HEK293 (cell line): ENCODE measurements at regions not wholly inside any gene's neighbourhood (a gene's known extent, or its start where the extent isn't known, plus 50 kb on each side); places are given as distances from the start of the nearest gene placed in this dataset.

Experiments
- CTCF ChIA-PET: fragments of 350-600 bp; formaldehyde crosslinking; extraction: SDS; loops from one replicate; lab custom pipeline; 2021; ENCODE audit warnings: antibody characterized with exemption; lab: Yijun Ruan, JAX
- POLR2A ChIA-PET: fragments of 300-600 bp; formaldehyde crosslinking; extraction: SDS; loops from one replicate; lab custom pipeline; 2020; ENCODE audit warnings: antibody characterized with exemption, inconsistent platforms; lab: Yijun Ruan, JAX
- H3K27ac ChIP-seq: fragments of 200-500 bp; sonication (Bioruptor generic); 2 replicates; pipeline ENCODE4 v1.5.1; 2014; ENCODE audit warnings: low read depth, low read length, control low read depth, inconsistent platforms; ENCODE audit errors: extremely low read depth
- H3K36me3 ChIP-seq, 2 experiments: fragments of 200-500 bp in 1 of 2; sonication (Bioruptor generic) in 1 of 2; 1 replicate in 1 of 2; 2 replicates in 1 of 2; pipeline ENCODE4 v1.5.1; 2014 to 2017; ENCODE audit warnings: inconsistent platforms in 2 of 2, low read length in 2 of 2; ENCODE audit not compliant: control insufficient read depth in 2 of 2, insufficient read depth in 1 of 2
- H3K4me1 ChIP-seq: fragments of 200-500 bp; sonication (Bioruptor generic); 2 replicates; pipeline ENCODE4 v1.5.1; 2014; ENCODE audit warnings: mild to moderate bottlenecking, low read length, inconsistent platforms; ENCODE audit not compliant: control insufficient read depth, insufficient read depth
- H3K4me3 ChIP-seq: 2 replicates; pipeline ENCODE4 v1.5.1; 2011; ENCODE audit warnings: low read depth, mild to moderate bottlenecking, control low read depth, low read length, moderate library complexity
- H3K9me3 ChIP-seq: fragments of 200-500 bp; sonication (Bioruptor generic); 2 replicates; pipeline ENCODE4 v1.5.1; 2014; ENCODE audit warnings: low read depth, low read length, inconsistent platforms; ENCODE audit not compliant: control insufficient read depth, insufficient read depth
- GLIS2 ChIP-seq: fragments of 450-650 bp; formaldehyde crosslinking; IDR thresholded peaks from 2 replicates; pipeline ENCODE4 v1.5.1; 2016; ENCODE audit warnings: missing biosample characterization, missing genetic modification characterization
- REPIN1 ChIP-seq: fragments of 450-650 bp; formaldehyde crosslinking; IDR thresholded peaks from 2 replicates; pipeline ENCODE4 v1.5.1; 2017; ENCODE audit warnings: missing biosample characterization, missing genetic modification characterization, low read depth
- SETDB1 ChIP-seq: IDR thresholded peaks from one replicate; pipeline ENCODE4 v1.6.1; 2017; ENCODE audit warnings: mild to moderate bottlenecking, low read length, moderate library complexity, mixed read lengths; ENCODE audit not compliant: insufficient read length
- ZBTB8A ChIP-seq: fragments of 450-650 bp; formaldehyde crosslinking; IDR thresholded peaks from 2 replicates; pipeline ENCODE4 v1.5.1; 2016; ENCODE audit warnings: missing biosample characterization, missing genetic modification characterization
- ZFP69B ChIP-seq: fragments of 450-650 bp; formaldehyde crosslinking; IDR thresholded peaks from 2 replicates; pipeline ENCODE4 v1.5.1; 2016; ENCODE audit warnings: missing biosample characterization, missing genetic modification characterization
- ZNF211 ChIP-seq: fragments of 450-650 bp; formaldehyde crosslinking; IDR thresholded peaks from 2 replicates; pipeline ENCODE4 v1.5.1; 2016; ENCODE audit warnings: low read depth, missing biosample characterization, missing genetic modification characterization
- ZNF596 ChIP-seq: fragments of 450-650 bp; IDR thresholded peaks from 2 replicates; pipeline ENCODE4 v1.5.0; 2018; ENCODE audit warnings: missing biosample characterization, mild to moderate bottlenecking, missing genetic modification characterization, moderate library complexity
- ZNF610 ChIP-seq: fragments of 450-650 bp; formaldehyde crosslinking; IDR thresholded peaks from 2 replicates; pipeline ENCODE4 v1.5.1; 2016; ENCODE audit warnings: missing biosample characterization, missing genetic modification characterization, borderline replicate concordance
- ZNF654 ChIP-seq: fragments of 450-650 bp; formaldehyde crosslinking; IDR thresholded peaks from 2 replicates; pipeline ENCODE4 v1.5.1; 2016; ENCODE audit warnings: low read depth, missing biosample characterization, missing genetic modification characterization
- ZNF701 ChIP-seq: fragments of 450-650 bp; formaldehyde crosslinking; IDR thresholded peaks from 2 replicates; pipeline ENCODE4 v1.5.1; 2016; ENCODE audit warnings: missing biosample characterization, missing genetic modification characterization
- ZNF776 ChIP-seq: fragments of 450-650 bp; formaldehyde crosslinking; IDR thresholded peaks from 2 replicates; pipeline ENCODE4 v1.5.0; 2017; ENCODE audit warnings: missing biosample characterization, missing genetic modification characterization, borderline replicate concordance
- TF ChIP-seq, protein P1 (sequence below): fragments of 450-650 bp; formaldehyde crosslinking; IDR thresholded peaks from 2 replicates; pipeline ENCODE4 v1.5.1; 2016; ENCODE audit warnings: missing biosample characterization, missing genetic modification characterization
- TF ChIP-seq, protein P2 (sequence below): fragments of 450-650 bp; formaldehyde crosslinking; IDR thresholded peaks from 2 replicates; pipeline ENCODE4 v1.5.0; 2017; ENCODE audit warnings: missing biosample characterization, missing genetic modification characterization, borderline replicate concordance
- TF ChIP-seq, protein P3 (sequence below): IDR thresholded peaks from 2 replicates; pipeline ENCODE4 v1.6.1; 2011; ENCODE audit warnings: mild to moderate bottlenecking, low read depth, low read length, borderline replicate concordance
- TF ChIP-seq, protein P4 (sequence below): fragments of 450-650 bp; formaldehyde crosslinking; IDR thresholded peaks from 2 replicates; pipeline ENCODE4 v1.5.1; 2016; ENCODE audit warnings: missing biosample characterization, missing genetic modification characterization
- TF ChIP-seq, protein P5 (sequence below): fragments of 450-650 bp; formaldehyde crosslinking; IDR thresholded peaks from 2 replicates; pipeline ENCODE4 v1.5.1; 2016; ENCODE audit warnings: missing biosample characterization, missing genetic modification characterization
- TF ChIP-seq, protein P6 (sequence below): fragments of 450-650 bp; formaldehyde crosslinking; IDR thresholded peaks from 2 replicates; pipeline ENCODE4 v1.5.1; 2016; ENCODE audit warnings: missing biosample characterization, missing genetic modification characterization

DNA sequence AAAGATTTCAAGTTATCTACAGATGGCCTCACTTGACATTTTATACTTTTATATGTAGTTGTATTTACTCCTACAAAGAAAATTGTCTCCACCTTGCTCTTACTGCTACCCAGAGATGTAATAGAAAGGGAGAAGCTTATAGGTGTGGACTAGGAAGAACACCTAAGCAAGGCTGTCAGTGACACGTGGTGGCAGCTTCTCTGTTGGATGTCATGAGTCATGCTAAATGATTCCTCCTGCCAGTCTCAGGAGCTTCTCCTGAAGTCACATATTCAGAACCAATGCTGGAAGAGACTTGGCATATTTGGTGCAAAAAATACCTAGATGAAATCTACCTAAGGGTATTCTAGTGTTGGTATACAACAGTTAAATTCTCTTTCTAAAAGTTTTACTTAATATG, 184.7 kb downstream of the LRRC3B start:
- no peaks in the 10 kb centered on the region for H3K4me1 ChIP-seq
- TF ChIP-seq GLIS2 (tag by site-specific recombination) = no peak
- no peak for TF ChIP-seq REPIN1 (tag by site-specific recombination)
- no peak for TF ChIP-seq ZNF596 (tag by site-specific recombination)
- no peak for TF ChIP-seq ZFP69B (tag by site-specific recombination)
- TF ChIP-seq, protein P1, sequence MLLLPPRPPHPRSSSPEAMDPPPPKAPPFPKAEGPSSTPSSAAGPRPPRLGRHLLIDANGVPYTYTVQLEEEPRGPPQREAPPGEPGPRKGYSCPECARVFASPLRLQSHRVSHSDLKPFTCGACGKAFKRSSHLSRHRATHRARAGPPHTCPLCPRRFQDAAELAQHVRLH = no peak
- TF ChIP-seq ZNF211 (tag by site-specific recombination) = no peak
- no peak for TF ChIP-seq SETDB1
- no peak for TF ChIP-seq ZBTB8A (tag by site-specific recombination)
- no peak for TF ChIP-seq ZNF776 (tag by site-specific recombination)
- TF ChIP-seq ZNF654 (tag by site-specific recombination) = no peak
- TF ChIP-seq ZNF701 = no peak
- TF ChIP-seq ZNF610 (tag by site-specific recombination) = no peak
- TF ChIP-seq, protein P2, sequence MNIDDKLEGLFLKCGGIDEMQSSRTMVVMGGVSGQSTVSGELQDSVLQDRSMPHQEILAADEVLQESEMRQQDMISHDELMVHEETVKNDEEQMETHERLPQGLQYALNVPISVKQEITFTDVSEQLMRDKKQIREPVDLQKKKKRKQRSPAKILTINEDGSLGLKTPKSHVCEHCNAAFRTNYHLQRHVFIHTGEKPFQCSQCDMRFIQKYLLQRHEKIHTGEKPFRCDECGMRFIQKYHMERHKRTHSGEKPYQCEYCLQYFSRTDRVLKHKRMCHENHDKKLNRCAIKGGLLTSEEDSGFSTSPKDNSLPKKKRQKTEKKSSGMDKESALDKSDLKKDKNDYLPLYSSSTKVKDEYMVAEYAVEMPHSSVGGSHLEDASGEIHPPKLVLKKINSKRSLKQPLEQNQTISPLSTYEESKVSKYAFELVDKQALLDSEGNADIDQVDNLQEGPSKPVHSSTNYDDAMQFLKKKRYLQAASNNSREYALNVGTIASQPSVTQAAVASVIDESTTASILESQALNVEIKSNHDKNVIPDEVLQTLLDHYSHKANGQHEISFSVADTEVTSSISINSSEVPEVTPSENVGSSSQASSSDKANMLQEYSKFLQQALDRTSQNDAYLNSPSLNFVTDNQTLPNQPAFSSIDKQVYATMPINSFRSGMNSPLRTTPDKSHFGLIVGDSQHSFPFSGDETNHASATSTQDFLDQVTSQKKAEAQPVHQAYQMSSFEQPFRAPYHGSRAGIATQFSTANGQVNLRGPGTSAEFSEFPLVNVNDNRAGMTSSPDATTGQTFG (tag by site-specific recombination) = no peak
- TF ChIP-seq, protein P3, sequence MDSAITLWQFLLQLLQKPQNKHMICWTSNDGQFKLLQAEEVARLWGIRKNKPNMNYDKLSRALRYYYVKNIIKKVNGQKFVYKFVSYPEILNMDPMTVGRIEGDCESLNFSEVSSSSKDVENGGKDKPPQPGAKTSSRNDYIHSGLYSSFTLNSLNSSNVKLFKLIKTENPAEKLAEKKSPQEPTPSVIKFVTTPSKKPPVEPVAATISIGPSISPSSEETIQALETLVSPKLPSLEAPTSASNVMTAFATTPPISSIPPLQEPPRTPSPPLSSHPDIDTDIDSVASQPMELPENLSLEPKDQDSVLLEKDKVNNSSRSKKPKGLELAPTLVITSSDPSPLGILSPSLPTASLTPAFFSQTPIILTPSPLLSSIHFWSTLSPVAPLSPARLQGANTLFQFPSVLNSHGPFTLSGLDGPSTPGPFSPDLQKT = no peak
- TF ChIP-seq, protein P4, sequence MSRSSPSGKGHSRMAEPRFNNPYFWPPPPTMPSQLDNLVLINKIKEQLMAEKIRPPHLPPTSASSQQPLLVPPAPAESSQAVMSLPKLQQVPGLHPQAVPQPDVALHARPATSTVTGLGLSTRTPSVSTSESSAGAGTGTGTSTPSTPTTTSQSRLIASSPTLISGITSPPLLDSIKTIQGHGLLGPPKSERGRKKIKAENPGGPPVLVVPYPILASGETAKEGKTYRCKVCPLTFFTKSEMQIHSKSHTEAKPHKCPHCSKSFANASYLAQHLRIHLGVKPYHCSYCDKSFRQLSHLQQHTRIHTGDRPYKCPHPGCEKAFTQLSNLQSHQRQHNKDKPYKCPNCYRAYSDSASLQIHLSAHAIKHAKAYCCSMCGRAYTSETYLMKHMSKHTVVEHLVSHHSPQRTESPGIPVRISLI (tag by site-specific recombination) = no peak
- TF ChIP-seq, protein P5, sequence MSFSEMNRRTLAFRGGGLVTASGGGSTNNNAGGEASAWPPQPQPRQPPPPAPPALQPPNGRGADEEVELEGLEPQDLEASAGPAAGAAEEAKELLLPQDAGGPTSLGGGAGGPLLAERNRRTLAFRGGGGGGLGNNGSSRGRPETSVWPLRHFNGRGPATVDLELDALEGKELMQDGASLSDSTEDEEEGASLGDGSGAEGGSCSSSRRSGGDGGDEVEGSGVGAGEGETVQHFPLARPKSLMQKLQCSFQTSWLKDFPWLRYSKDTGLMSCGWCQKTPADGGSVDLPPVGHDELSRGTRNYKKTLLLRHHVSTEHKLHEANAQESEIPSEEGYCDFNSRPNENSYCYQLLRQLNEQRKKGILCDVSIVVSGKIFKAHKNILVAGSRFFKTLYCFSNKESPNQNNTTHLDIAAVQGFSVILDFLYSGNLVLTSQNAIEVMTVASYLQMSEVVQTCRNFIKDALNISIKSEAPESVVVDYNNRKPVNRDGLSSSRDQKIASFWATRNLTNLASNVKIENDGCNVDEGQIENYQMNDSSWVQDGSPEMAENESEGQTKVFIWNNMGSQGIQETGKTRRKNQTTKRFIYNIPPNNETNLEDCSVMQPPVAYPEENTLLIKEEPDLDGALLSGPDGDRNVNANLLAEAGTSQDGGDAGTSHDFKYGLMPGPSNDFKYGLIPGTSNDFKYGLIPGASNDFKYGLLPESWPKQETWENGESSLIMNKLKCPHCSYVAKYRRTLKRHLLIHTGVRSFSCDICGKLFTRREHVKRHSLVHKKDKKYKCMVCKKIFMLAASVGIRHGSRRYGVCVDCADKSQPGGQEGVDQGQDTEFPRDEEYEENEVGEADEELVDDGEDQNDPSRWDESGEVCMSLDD (tag by site-specific recombination) = no peak
- TF ChIP-seq, protein P6, sequence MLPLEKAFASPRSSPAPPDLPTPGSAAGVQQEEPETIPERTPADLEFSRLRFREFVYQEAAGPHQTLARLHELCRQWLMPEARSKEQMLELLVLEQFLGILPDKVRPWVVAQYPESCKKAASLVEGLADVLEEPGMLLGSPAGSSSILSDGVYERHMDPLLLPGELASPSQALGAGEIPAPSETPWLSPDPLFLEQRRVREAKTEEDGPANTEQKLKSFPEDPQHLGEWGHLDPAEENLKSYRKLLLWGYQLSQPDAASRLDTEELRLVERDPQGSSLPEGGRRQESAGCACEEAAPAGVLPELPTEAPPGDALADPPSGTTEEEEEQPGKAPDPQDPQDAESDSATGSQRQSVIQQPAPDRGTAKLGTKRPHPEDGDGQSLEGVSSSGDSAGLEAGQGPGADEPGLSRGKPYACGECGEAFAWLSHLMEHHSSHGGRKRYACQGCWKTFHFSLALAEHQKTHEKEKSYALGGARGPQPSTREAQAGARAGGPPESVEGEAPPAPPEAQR (tag by site-specific recombination) = no peak
- no peaks in the 10 kb centered on the region for H3K9me3 ChIP-seq
- CTCF ChIA-PET = no interaction called here
- H3K27ac ChIP-seq = no peak overlapping the region
- H3K4me3 ChIP-seq = no peak overlapping the region
- POLR2A ChIA-PET = no interaction called here
- no peaks in the 10 kb centered on the region for H3K36me3 ChIP-seq
